GM13977 (cell line): ENCODE measurements at regions not wholly inside any gene's neighbourhood (a gene's known extent, or its start where the extent isn't known, plus 50 kb on each side); places are given as distances from the start of the nearest gene placed in this dataset.

Source experiments
- DNase-seq: peaks from one replicate; pipeline ENCODE4 v3.0.0; 2012; ENCODE audit warnings: low spot score
- CTCF ChIP-seq: IDR thresholded peaks from 2 replicates; pipeline ENCODE4 v1.5.1; 2012; ENCODE audit warnings: mild to moderate bottlenecking, control low read depth; ENCODE audit not compliant: insufficient read depth; ENCODE audit errors: extremely low read depth, missing control alignments
- in situ Hi-C: fragments of 300-500 bp; cut with MboI; formaldehyde crosslinking; loops from one replicate; pipeline ENCODE4 v1.12.0; 2022; ENCODE audit warnings: low sequenced_read_pairs, low pct_unique_long_range_greater_than_20kb, mixed read lengths, inconsistent platforms; ENCODE audit not compliant: unreplicated experiment

- no peak for DNase-seq
- no peak for TF ChIP-seq CTCF
- in situ Hi-C loops, result no loop called here
Observed at GRCh38 chr21:23706431-23706830, 1900.8 kb downstream of the MRPL39 start.

GRCh38 chr21:23699402-23699801 is 1907.9 kb downstream of the MRPL39 start:
- no peak for TF ChIP-seq CTCF
- in situ Hi-C loops, result no loop called here
- no peak for DNase-seq

- no peak for TF ChIP-seq CTCF
- DNase-seq, result no peak
- in situ Hi-C loops, result no loop called here
Observed at GRCh38 chr21:23698619-23699018, 1908.7 kb downstream of the MRPL39 start.

- TF ChIP-seq CTCF, result no peak
- no peak for DNase-seq
- in situ Hi-C loops, result no loop called here
Observed at GRCh38 chr21:23695443-23695842, 1911.8 kb downstream of the MRPL39 start.

GRCh38 chr21:23694390-23694789 is 1912.9 kb downstream of the MRPL39 start:
- TF ChIP-seq CTCF, result no peak
- in situ Hi-C loops, result no loop called here
- no peak for DNase-seq

GRCh38 chr21:23690316-23690715 is 1917.0 kb downstream of the MRPL39 start:
- no peak for TF ChIP-seq CTCF
- in situ Hi-C loops, result no loop called here
- no peak for DNase-seq

- TF ChIP-seq CTCF, result no peak
- in situ Hi-C loops, result no loop called here
- DNase-seq, result no peak
Observed at GRCh38 chr21:23686737-23687523, 1920.4 kb downstream of the MRPL39 start.
